LoVo (cell line): ENCODE measurements at regions not wholly inside any gene's neighbourhood (a gene's known extent, or its start where the extent isn't known, plus 50 kb on each side); places are given as distances from the start of the nearest gene placed in this dataset.
A peak's percentile ranks its signal among the peaks of the same experiment; 100 is the strongest.

Source experiments
- DNase-seq: peaks from one replicate; pipeline ENCODE4 v3.0.0-alpha.2; 2016; ENCODE audit warnings: low spot score

- DNase-seq: no peak
Measured at GRCh38 chr3:159789017-159789416, 199.6 kb upstream of the IL12A start.

GRCh38 chr3:159789742-159790635, 198.6 kb upstream of the IL12A start:
- DNase-seq: peak; percentile 26

GRCh38 chr3:159791336-159791735, 197.3 kb upstream of the IL12A start:
- DNase-seq: no peak

GRCh38 chr3:159792070-159792469, 196.6 kb upstream of the IL12A start:
- no peak for DNase-seq

GRCh38 chr3:159795042-159795441, 193.6 kb upstream of the IL12A start:
- no peak for DNase-seq

GRCh38 chr3:159795681-159796175, 192.9 kb upstream of the IL12A start:
- DNase-seq: no peak

- DNase-seq: no peak
Measured at GRCh38 chr3:159796226-159796625, 192.4 kb upstream of the IL12A start.

- no peak for DNase-seq
Measured at GRCh38 chr3:159796744-159797143, 191.9 kb upstream of the IL12A start.

- no peak for DNase-seq
Measured at GRCh38 chr3:159797771-159798170, 190.9 kb upstream of the IL12A start.

GRCh38 chr3:159798951-159799350, 189.7 kb upstream of the IL12A start:
- DNase-seq: no peak

- DNase-seq: no peak
Measured at GRCh38 chr3:159800434-159801155, 188.0 kb upstream of the IL12A start.

- no peak for DNase-seq
Measured at GRCh38 chr3:159802864-159803263, 185.8 kb upstream of the IL12A start.

- no peak for DNase-seq
Measured at GRCh38 chr3:159803459-159803858, 185.2 kb upstream of the IL12A start.

GRCh38 chr3:159804726-159805410, 183.8 kb upstream of the IL12A start:
- DNase-seq: peak; percentile 84

GRCh38 chr3:159805411-159805772, 183.2 kb upstream of the IL12A start:
- DNase-seq: no peak

GRCh38 chr3:159806412-159806811, 182.2 kb upstream of the IL12A start:
- DNase-seq: no peak

- DNase-seq: no peak
Measured at GRCh38 chr3:159807137-159808040, 181.2 kb upstream of the IL12A start.

- peak; percentile 35 for DNase-seq
Measured at GRCh38 chr3:159813822-159814531, 174.7 kb upstream of the IL12A start.

GRCh38 chr3:159816512-159816911, 172.1 kb upstream of the IL12A start:
- DNase-seq: peak; percentile 35

- DNase-seq: no peak
Measured at GRCh38 chr3:159817126-159817525, 171.5 kb upstream of the IL12A start.

GRCh38 chr3:159817571-159817970, 171.1 kb upstream of the IL12A start:
- no peak for DNase-seq
